Pancreas (tissue), 10 donors: ENCODE measurements at regions not wholly inside any gene's neighbourhood (a gene's known extent, or its start where the extent isn't known, plus 50 kb on each side); places are given as distances from the start of the nearest gene placed in this dataset.
"Not testable (repeated sequence)": the region's sequence is repeated elsewhere in the genome, so short reads cannot be mapped to it uniquely, and the experiment has no call there.

Experiments
- ATAC-seq, 4 donors: fragments of 200-7000 bp; cut with Tn5 transposase; one replicate each; pipeline versions ENCODE4 v1.8.0 to v1.9.1; 2020; ENCODE audit warnings: mild to moderate bottlenecking in 4 of 4, moderate library complexity in 4 of 4
- DNase-seq, 6 donors: peaks; one replicate each; pipeline ENCODE4 v3.0.0-alpha.2; 2020
- FAIRE-seq: peaks from 2 replicates; lab custom pipeline; 2012; peaks lifted over from hg19 to GRCh38; lab: Jason Lieb, UNC
- H3K27ac ChIP-seq, 4 donors: fragments of 200-600 bp; sonication (generic); 1 replicate in 3 of 4; 2 replicates in 1 of 4; pipeline versions ENCODE4 v1.5.0 to v1.8.0; 2020
- H3K27me3 ChIP-seq, 4 donors: fragments of 200-600 bp; one replicate each; pipeline ENCODE4 v1.8.0; 2021
- H3K36me3 ChIP-seq, 3 donors: fragments of 200-600 bp; sonication (generic) in 1 of 3; one replicate each; pipeline versions ENCODE4 v1.5.0 to v1.8.0; 2020 to 2021
- H3K4me1 ChIP-seq, 3 donors: fragments of 200-600 bp; one replicate each; pipeline ENCODE4 v1.8.0; 2021
- H3K4me3 ChIP-seq, 4 donors: fragments of 200-600 bp; sonication (generic) in 2 of 4; one replicate each; pipeline versions ENCODE4 v1.5.0 to v1.8.0; 2020 to 2021
- H3K9me3 ChIP-seq, 4 donors: fragments of 200-600 bp; one replicate each; pipeline ENCODE4 v1.8.0; 2021
- WGBS, 2 donors: extraction: QIAGEN DNeasy Blood & Tissue Kit; methylation state at CpG; one replicate each; pipeline ENCODE4 v1.1.7; 2013; 5-methylcytosine and 5-hydroxymethylcytosine counted together
- intact Hi-C, 3 donors: fragments of 100-400 bp; cut with DNase I; formaldehyde crosslinking; loops; one replicate each; pipeline versions ENCODE4 v1.11.1 to v1.14.2; 2022
- TF ChIP-seq, protein P1 (sequence below), 4 donors: fragments of 200-600 bp; sonication (generic) in 3 of 4; IDR thresholded peaks; one replicate each; pipeline versions ENCODE4 v1.5.0 to v1.8.0; 2021; ENCODE audit warnings: antibody characterized with exemption in 4 of 4
- donor health status: healthy with polysubstance abuse.
- donor health status: DM: no; HTN: no; CAD: no; lungs with moderate emphysema.
- donor health status: DM: no; HTN: no; CAD: no.
- donor health status: control.
- donor health status: control.
- donor health status: Bipolar disorder and iron deficiency.
- donor health status: DM: yes; HTN: yes; CAD: no.
- donor health status: DM: no; HTN: no; CAD: no.
- donor health status: DM: no; HTN: no; CAD: no.
- donor health status: DM: yes; HTN: yes; CAD: no.

DNA sequence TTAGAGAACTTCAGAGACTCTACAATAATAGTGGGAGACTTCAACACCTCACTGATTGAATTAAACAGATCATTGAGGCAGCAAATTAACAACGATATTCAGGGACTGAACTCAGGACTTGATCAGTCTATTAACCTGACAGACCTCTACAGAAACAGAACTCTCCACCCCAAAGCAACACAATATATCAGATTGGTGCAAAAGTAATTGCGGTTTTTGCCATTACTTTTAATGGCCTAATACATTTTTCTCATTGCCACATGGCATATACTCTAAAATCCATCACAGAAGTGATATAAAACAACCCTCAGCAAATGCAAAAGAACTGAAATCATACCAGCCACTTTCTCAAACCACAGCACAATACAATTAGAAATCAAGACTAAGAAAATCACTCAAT is 298.1 kb upstream of the SGO1 start:
- no peak for DNase-seq
- Histone ChIP-seq H3K4me1 (no peaks in the 10 kb centered on the region), H3K36me3 (no peaks in the 10 kb centered on the region), H3K9me3 (no peaks in the 10 kb centered on the region), H3K4me3 (no peak overlapping the region), H3K27me3 (no peaks in the 10 kb centered on the region), H3K27ac (no peak overlapping the region)
- TF ChIP-seq, protein P1, sequence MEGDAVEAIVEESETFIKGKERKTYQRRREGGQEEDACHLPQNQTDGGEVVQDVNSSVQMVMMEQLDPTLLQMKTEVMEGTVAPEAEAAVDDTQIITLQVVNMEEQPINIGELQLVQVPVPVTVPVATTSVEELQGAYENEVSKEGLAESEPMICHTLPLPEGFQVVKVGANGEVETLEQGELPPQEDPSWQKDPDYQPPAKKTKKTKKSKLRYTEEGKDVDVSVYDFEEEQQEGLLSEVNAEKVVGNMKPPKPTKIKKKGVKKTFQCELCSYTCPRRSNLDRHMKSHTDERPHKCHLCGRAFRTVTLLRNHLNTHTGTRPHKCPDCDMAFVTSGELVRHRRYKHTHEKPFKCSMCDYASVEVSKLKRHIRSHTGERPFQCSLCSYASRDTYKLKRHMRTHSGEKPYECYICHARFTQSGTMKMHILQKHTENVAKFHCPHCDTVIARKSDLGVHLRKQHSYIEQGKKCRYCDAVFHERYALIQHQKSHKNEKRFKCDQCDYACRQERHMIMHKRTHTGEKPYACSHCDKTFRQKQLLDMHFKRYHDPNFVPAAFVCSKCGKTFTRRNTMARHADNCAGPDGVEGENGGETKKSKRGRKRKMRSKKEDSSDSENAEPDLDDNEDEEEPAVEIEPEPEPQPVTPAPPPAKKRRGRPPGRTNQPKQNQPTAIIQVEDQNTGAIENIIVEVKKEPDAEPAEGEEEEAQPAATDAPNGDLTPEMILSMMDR (IDR thresholded peaks at IDR 0.05): no peak
- no peak for ATAC-seq
- WGBS, 2 donors: 59 to 68% methylated on average over 2 of the region's 2 CpGs
- intact Hi-C loops: no loop called here
- no peak for FAIRE-seq

DNA sequence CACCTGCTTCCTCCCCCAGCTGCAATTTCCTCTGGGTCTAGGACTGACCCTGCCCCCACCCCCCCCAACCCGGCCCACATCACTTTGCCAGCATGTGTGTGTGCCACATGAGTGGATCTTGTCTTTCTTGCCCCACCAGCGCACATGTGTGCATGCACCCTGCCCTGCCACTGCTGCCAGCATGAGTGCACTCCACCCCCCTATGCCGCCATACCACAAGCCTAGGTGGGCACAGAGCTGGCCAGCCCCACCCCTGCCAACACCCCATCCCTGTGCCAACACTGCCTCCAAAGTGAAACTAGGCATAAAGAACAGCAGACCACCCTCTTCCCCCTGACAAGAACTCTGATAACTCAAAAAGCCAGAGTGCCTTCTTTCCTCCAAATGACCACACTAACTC is 296.3 kb upstream of the SGO1 start:
- FAIRE-seq (no peak), ATAC-seq (no peak)

DNA sequence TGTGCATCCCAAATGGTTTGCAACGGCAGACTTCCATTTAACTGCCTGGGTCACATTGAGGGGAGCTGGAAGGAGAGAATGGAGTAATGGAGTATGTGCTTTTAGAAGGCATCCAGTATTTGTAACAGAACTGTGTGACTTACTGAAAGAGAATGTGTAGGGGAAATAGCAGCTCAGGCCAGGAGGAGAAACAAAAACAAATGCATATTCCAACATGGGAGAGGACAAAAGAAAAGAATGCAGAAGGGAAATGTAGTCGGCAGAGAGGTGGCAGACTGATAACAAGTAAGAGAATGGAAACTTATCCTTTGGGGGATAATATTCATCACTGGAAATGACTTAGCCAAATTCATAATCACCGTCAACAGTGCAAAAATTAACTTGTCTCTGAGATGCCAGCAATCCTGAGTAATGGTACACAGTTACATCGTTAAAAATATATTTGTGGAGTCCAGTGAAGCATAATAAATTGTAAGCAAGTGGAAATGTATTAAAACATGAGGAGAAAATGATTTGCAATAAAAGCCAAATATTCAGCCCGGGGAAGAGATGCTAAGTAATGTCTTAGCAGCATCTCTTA is 294.9 kb upstream of the SGO1 start:
- 56 to 64% methylated on average over 5 of the region's 5 CpGs for WGBS, 2 donors
- TF ChIP-seq, protein P1 (IDR thresholded peaks at IDR 0.05): no peak
- ATAC-seq (no peak), DNase-seq (no peak), FAIRE-seq (no peak)
- Histone ChIP-seq H3K9me3 (no peaks in the 10 kb centered on the region), H3K27me3 (no peaks in the 10 kb centered on the region), H3K27ac (no peak overlapping the region), H3K4me1 (no peaks in the 10 kb centered on the region), H3K4me3 (no peak overlapping the region), H3K36me3 (no peaks in the 10 kb centered on the region)
- intact Hi-C loops: no loop called here

More for the DNA sequence above, 296.3 kb upstream of the SGO1 start:
- Histone ChIP-seq H3K27me3 (no peaks in the 10 kb centered on the region), H3K9me3 (no peaks in the 10 kb centered on the region), H3K36me3 (no peaks in the 10 kb centered on the region), H3K27ac (no peak overlapping the region), H3K4me1 (no peaks in the 10 kb centered on the region), H3K4me3 (no peak overlapping the region)
- 74 to 89% methylated on average over 3 of the region's 3 CpGs for WGBS, 2 donors
- intact Hi-C loops: no loop called here
- peak in 1 of 6 donors; percentile 22 for DNase-seq
- TF ChIP-seq, protein P1 (IDR thresholded peaks at IDR 0.05): no peak

DNA sequence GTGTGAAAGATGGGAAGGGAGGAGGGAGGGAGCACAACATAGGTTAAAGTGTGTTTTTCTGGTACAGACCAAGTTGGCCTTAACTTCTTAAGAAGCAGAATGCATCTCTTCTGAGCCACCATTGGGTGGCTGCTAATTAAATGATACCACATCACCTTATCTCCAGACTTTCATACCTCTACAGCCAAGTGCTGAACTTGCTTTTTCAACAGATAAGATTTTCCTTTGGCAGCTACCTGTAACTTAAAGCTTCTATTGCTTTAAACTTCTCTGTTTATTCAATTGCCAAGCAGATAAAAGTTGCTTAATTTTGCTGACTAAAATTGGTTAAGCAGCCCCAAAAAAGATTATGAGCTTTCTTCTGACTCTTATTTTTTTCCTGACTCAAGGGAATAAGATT is 292.4 kb upstream of the SGO1 start:
- H3K9me3 ChIP-seq: no peaks in the 10 kb centered on the region
- no peaks in the 10 kb centered on the region for H3K27me3 ChIP-seq
- TF ChIP-seq, protein P1 (IDR thresholded peaks at IDR 0.05): no peak
- no peaks in the 10 kb centered on the region for H3K36me3 ChIP-seq
- no peak overlapping the region for H3K27ac ChIP-seq
- H3K4me3 ChIP-seq: no peak overlapping the region
- intact Hi-C loops: no loop called here
- no peak for FAIRE-seq
- no peak for ATAC-seq
- no peak for DNase-seq
- no peaks in the 10 kb centered on the region for H3K4me1 ChIP-seq

DNA sequence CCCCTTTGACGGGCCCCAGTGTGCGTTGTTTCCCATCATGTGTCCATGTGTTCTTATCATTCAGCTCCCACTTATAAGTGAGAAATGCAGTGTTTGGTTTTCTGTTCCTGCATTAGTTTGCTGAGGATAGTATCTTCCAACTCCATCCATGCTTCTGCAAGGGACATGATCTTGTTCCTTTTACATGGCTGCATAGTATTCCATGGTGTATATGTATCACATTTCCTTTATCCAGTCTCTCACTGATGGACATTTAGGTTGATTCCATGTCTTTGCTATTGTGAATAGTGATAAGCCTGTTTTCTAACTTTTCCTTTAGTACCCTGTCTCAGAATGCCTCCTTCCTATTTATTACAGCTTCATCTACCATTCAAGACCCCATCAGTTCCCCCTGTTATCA is 278.2 kb upstream of the SGO1 start:
- H3K9me3 ChIP-seq, DNase-seq, H3K4me1 ChIP-seq, FAIRE-seq, ATAC-seq, H3K27ac ChIP-seq, H3K36me3 ChIP-seq, H3K27me3 ChIP-seq, intact Hi-C loops, H3K4me3 ChIP-seq: not testable (repeated sequence)
- WGBS, 2 donors: 76 to 100% methylated on average over 2 of the region's 2 CpGs
